ENCODE measurements at regions not wholly inside any gene's neighbourhood (a gene's known extent, or its start where the extent isn't known, plus 50 kb on each side); places are given as distances from the start of the nearest gene placed in this dataset.

- TF ChIP-seq CTCF (IDR thresholded peaks at IDR 0.05; ENCODE audit: control insufficient read depth, insufficient read depth, low read depth, low read length, missing control alignments): no peak
Measured at GRCh38 chr9:115212125-115212605, 94.2 kb upstream of the TNC start.

GRCh38 chr9:115212832-115213231 is 94.9 kb upstream of the TNC start:
- no peak overlapping the region for H3K4me3 ChIP-seq (ENCODE audit: control insufficient read depth, low read depth, low read length)
- no peak for TF ChIP-seq CTCF (IDR thresholded peaks at IDR 0.05; ENCODE audit: control insufficient read depth, insufficient read depth, low read depth, low read length, missing control alignments)
- no peak for DNase-seq (ENCODE audit: low read depth)

More at GRCh38 chr9:115212125-115212605, 94.2 kb upstream of the TNC start:
- no peak overlapping the region for H3K4me3 ChIP-seq (ENCODE audit: control insufficient read depth, low read depth, low read length)
- DNase-seq (ENCODE audit: low read depth): no peak

DNA sequence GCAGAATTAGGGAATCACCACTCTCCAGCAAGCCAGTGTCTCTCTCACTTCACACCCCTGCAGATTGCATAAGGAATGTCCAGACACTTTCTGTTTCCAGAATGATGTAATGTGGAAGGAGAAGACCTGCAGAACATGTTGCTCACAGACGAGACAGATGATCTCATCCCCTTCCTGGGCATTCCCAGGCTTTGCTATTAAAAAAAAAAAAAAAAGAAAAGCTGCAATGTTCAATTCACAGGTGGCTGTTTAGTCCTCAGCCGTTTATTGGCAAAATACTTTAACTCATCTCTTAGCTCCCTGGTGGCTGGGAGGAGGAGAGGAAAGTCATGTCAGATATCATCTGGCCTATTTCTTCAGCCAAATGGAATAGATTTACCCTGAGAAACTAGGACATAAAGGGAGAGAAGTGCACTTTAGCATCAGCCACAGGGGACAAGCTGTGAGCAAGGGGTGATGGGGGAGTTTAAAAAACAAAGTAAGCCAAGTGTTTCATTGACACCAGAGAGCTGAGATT is 95.9 kb upstream of the TNC start:
- TF ChIP-seq CTCF (IDR thresholded peaks at IDR 0.05; ENCODE audit: control insufficient read depth, insufficient read depth, low read depth, low read length, missing control alignments): no peak
- H3K4me3 ChIP-seq (ENCODE audit: control insufficient read depth, low read depth, low read length): no peak overlapping the region
- DNase-seq (ENCODE audit: low read depth): no peak

DNA sequence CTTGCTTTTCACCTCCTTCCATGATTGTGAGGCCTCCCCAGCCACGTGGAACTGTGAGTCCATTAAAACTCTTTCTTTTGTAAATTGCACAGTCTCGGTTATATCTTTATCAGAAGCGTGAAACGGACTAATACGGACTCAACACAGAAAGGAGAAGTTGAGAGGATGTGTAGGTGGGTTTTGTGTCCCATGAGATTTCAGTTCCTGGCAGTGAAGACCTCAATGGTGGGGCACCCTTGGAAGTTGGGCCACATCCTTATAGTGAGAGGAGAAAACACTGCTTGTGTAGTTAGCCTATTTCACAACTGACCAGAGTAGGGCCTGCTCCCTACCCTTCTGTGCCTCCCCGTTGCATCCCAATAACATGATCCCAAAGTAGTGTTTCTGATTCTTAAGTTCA is 98.9 kb upstream of the TNC start:
- DNase-seq (ENCODE audit: low read depth): no peak
- no peak overlapping the region for H3K4me3 ChIP-seq (ENCODE audit: control insufficient read depth, low read depth, low read length)
- TF ChIP-seq CTCF (IDR thresholded peaks at IDR 0.05; ENCODE audit: control insufficient read depth, insufficient read depth, low read depth, low read length, missing control alignments): no peak

GRCh38 chr9:115220319-115221005 is 102.5 kb upstream of the TNC start:
- TF ChIP-seq CTCF (IDR thresholded peaks at IDR 0.05; ENCODE audit: control insufficient read depth, insufficient read depth, low read depth, low read length, missing control alignments): no peak
- no peak overlapping the region for H3K4me3 ChIP-seq (ENCODE audit: control insufficient read depth, low read depth, low read length)
- DNase-seq (ENCODE audit: low read depth): no peak

GRCh38 chr9:115223471-115223870 is 105.5 kb upstream of the TNC start:
- TF ChIP-seq CTCF (IDR thresholded peaks at IDR 0.05; ENCODE audit: control insufficient read depth, insufficient read depth, low read depth, low read length, missing control alignments): no peak
- no peak for DNase-seq (ENCODE audit: low read depth)
- no peak overlapping the region for H3K4me3 ChIP-seq (ENCODE audit: control insufficient read depth, low read depth, low read length)

All from AG09309 (cell line).